Colonic mucosa (tissue), 4 donors: ENCODE measurements at regions not wholly inside any gene's neighbourhood (a gene's known extent, or its start where the extent isn't known, plus 50 kb on each side); places are given as distances from the start of the nearest gene placed in this dataset.
"Not testable (repeated sequence)": the region's sequence is repeated elsewhere in the genome, so short reads cannot be mapped to it uniquely, and the experiment has no call there.

ENCODE experiments used
- DNase-seq: peaks from one replicate; pipeline ENCODE4 v3.0.0-alpha.2; 2020
- H3K27ac ChIP-seq: fragments of 200-600 bp; one replicate; pipeline ENCODE4 v1.8.0; 2021
- H3K27me3 ChIP-seq: fragments of 200-600 bp; one replicate; pipeline ENCODE4 v1.8.0; 2021
- H3K36me3 ChIP-seq: fragments of 200-600 bp; one replicate; pipeline ENCODE4 v1.8.0; 2021
- H3K4me1 ChIP-seq: fragments of 200-600 bp; one replicate; pipeline ENCODE4 v1.8.0; 2021; ENCODE audit warnings: mild to moderate bottlenecking
- H3K4me3 ChIP-seq: fragments of 200-600 bp; one replicate; pipeline ENCODE4 v1.8.0; 2021
- H3K9ac ChIP-seq, 2 donors: one replicate each; pipeline ENCODE4 v1.7.0; 2013; ENCODE audit warnings: control low read depth in 2 of 2, low read depth in 2 of 2, low read length in 2 of 2
- H3K9me3 ChIP-seq: fragments of 200-600 bp; one replicate; pipeline ENCODE4 v1.8.0; 2021
- CTCF ChIP-seq: fragments of 200-600 bp; IDR thresholded peaks from one replicate; pipeline ENCODE4 v1.8.0; 2022; ENCODE audit warnings: antibody characterized with exemption, mild to moderate bottlenecking
- intact Hi-C: fragments of 100-400 bp; cut with DNase I; formaldehyde crosslinking; loops from one replicate; pipeline ENCODE4 v1.14.1; 2022
- donor health status: healthy.
- donor health status: DM: no; HTN: no; CAD: no.
- donor health status: DM: no; HTN: no; CAD: no.

- intact Hi-C loops, result no loop called here
- no peaks in the 10 kb centered on the region for H3K9me3 ChIP-seq
- H3K4me3 ChIP-seq, result no peak overlapping the region
- no peak overlapping the region for H3K9ac ChIP-seq
- H3K27me3 ChIP-seq, result no peaks in the 10 kb centered on the region
- H3K27ac ChIP-seq, result no peak overlapping the region
- DNase-seq, result no peak
- TF ChIP-seq CTCF, result no peak
- H3K4me1 ChIP-seq, result no peaks in the 10 kb centered on the region
- H3K36me3 ChIP-seq, result no peaks in the 10 kb centered on the region
Observed at GRCh38 chr4:128630871-128631270, 178.6 kb upstream of the JADE1 start.

- TF ChIP-seq CTCF, result no peak
- no peaks in the 10 kb centered on the region for H3K36me3 ChIP-seq
- H3K4me3 ChIP-seq, result no peak overlapping the region
- H3K9me3 ChIP-seq, result no peaks in the 10 kb centered on the region
- no peak for DNase-seq
- no peaks in the 10 kb centered on the region for H3K4me1 ChIP-seq
- intact Hi-C loops, result no loop called here
- H3K27ac ChIP-seq, result no peak overlapping the region
- H3K9ac ChIP-seq, result no peak overlapping the region
- no peaks in the 10 kb centered on the region for H3K27me3 ChIP-seq
Observed at GRCh38 chr4:128623508-128624215, 185.8 kb upstream of the JADE1 start.

DNA sequence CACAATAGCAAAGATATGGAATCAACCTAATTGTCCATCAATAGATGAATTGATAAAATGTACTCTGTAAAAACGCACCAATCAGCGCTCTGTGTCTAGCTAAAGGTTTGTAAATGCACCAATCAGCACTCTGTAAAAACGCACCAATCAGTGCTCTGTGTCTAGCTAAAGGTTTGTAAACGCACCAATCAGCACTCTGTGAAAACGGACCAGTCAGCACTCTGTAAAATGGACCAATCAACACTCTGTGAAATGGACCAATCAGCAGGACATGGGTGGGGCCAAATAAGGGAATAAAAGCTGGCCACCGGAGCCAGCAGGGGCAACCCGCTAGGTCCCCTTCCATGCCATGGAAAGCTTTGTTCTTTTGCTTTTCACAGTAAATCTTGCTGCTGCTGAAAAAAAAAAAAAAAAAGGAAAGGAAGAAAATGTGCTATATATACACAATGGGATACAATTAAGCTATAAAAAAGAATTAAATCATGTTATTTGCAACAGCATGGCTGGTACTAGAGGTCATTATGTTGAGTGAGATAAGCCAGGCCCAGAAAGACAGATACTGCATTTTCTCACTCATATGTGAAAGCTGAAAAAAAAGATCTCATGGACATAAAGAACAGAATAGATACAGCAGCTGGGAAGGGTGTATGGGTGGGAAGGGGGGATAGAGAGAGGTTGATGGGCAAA, 189.1 kb upstream of the JADE1 start:
- H3K27ac ChIP-seq, intact Hi-C loops, DNase-seq: not testable (repeated sequence)

DNA sequence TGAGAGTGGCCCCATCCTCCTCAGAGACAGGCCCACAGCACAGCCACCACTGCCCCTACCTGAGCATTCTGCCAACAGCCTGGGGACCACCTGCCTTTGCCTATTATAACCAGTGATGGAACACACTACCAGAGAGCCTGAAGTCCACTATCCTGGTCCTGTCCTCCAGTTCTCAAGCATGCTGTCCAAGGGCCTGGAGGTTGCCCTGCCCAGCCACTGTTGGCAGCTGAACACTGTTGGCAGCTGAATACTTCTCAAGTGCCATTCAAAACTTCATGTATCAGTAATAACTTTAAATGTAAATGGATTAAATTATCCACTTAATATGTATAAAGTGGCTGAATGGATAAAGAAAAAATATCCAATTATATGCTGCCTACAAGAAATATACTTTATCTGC, 194.3 kb upstream of the JADE1 start:
- no peaks in the 10 kb centered on the region for H3K4me1 ChIP-seq
- no peaks in the 10 kb centered on the region for H3K36me3 ChIP-seq
- TF ChIP-seq CTCF, result no peak
- H3K27me3 ChIP-seq, result no peaks in the 10 kb centered on the region
- no peak for DNase-seq
- H3K9me3 ChIP-seq, result no peaks in the 10 kb centered on the region
- no peak overlapping the region for H3K9ac ChIP-seq
- intact Hi-C loops, result no loop called here
- H3K4me3 ChIP-seq, result no peak overlapping the region
- no peak overlapping the region for H3K27ac ChIP-seq

More for the DNA sequence above, 189.1 kb upstream of the JADE1 start:
- H3K36me3 ChIP-seq, H3K4me3 ChIP-seq, H3K4me1 ChIP-seq, H3K9me3 ChIP-seq, H3K9ac ChIP-seq, H3K27me3 ChIP-seq: not testable (repeated sequence)

- DNase-seq, result no peak
- H3K4me3 ChIP-seq, result no peak overlapping the region
Observed at GRCh38 chr4:128608006-128608405, 201.5 kb upstream of the JADE1 start.

More at GRCh38 chr4:128608006-128608405, 201.5 kb upstream of the JADE1 start:
- no peaks in the 10 kb centered on the region for H3K27me3 ChIP-seq
- H3K4me1 ChIP-seq, result no peaks in the 10 kb centered on the region
- TF ChIP-seq CTCF, result no peak
- H3K27ac ChIP-seq, result no peak overlapping the region
- no peak overlapping the region for H3K9ac ChIP-seq
- intact Hi-C loops, result no loop called here
- no peaks in the 10 kb centered on the region for H3K9me3 ChIP-seq
- H3K36me3 ChIP-seq, result no peaks in the 10 kb centered on the region
